Uterus (tissue), 3 donors: ENCODE measurements at regions not wholly inside any gene's neighbourhood (a gene's known extent, or its start where the extent isn't known, plus 50 kb on each side); places are given as distances from the start of the nearest gene placed in this dataset.

ENCODE experiments used
- DNase-seq, 2 donors: peaks; one replicate each; pipeline ENCODE4 v3.0.0-alpha.2; 2019 to 2020
- H3K27ac ChIP-seq, 2 donors: fragments of 200-600 bp; sonication (generic); 1 replicate in 1 of 2; 2 replicates in 1 of 2; pipeline ENCODE4 v1.5.1; 2016 to 2018
- H3K27me3 ChIP-seq, 2 donors: fragments of 200-600 bp; sonication (generic); one replicate each; pipeline ENCODE4 v1.5.1; 2018 to 2019; ENCODE audit warnings: control low read depth in 1 of 2
- H3K36me3 ChIP-seq, 2 donors: fragments of 200-600 bp; sonication (generic); one replicate each; pipeline ENCODE4 v1.5.1; 2019; ENCODE audit warnings: control low read depth in 1 of 2
- H3K4me1 ChIP-seq, 2 donors: fragments of 200-600 bp; sonication (generic); one replicate each; pipeline ENCODE4 v1.5.1; 2018 to 2019; ENCODE audit warnings: control low read depth in 1 of 2
- H3K4me3 ChIP-seq, 2 donors: fragments of 200-600 bp; sonication (generic); 1 replicate in 1 of 2; 2 replicates in 1 of 2; pipeline ENCODE4 v1.5.1; 2018 to 2019; ENCODE audit warnings: mild to moderate bottlenecking in 1 of 2
- H3K9me3 ChIP-seq, 2 donors: fragments of 200-600 bp; sonication (generic); one replicate each; pipeline ENCODE4 v1.5.1; 2019; ENCODE audit warnings: control low read depth in 1 of 2
- CTCF ChIP-seq, 4 experiments: fragments of 200-600 bp in 2 of 4; fragments of 450-650 bp in 2 of 4; sonication (generic) in 2 of 4; IDR thresholded peaks; one replicate each; pipeline ENCODE4 v1.5.1; 2016 to 2019; ENCODE audit warnings: antibody characterized with exemption in 4 of 4, mild to moderate bottlenecking in 2 of 4, moderate library complexity in 1 of 4
- POLR2A ChIP-seq, 2 donors: fragments of 450-650 bp; IDR thresholded peaks; one replicate each; pipeline ENCODE4 v1.6.1; 2016; ENCODE audit warnings: antibody characterized with exemption in 2 of 2, mild to moderate bottlenecking in 1 of 2, moderate library complexity in 1 of 2
- intact Hi-C: fragments of 100-400 bp; cut with DNase I; formaldehyde crosslinking; loops from one replicate; pipeline ENCODE4 v1.15.1; 2023; ENCODE audit warnings: low total_unique reads
- donor health status: DM: yes; HTN: yes; CAD: no.

GRCh38 chr1:195941795-195942194 lies 666.4 kb downstream of the KCNT2 start:
- H3K27ac ChIP-seq = no peak overlapping the region
- no peaks in the 10 kb centered on the region for H3K27me3 ChIP-seq
- H3K4me1 ChIP-seq = no peaks in the 10 kb centered on the region
- DNase-seq = no peak
- TF ChIP-seq POLR2A (IDR thresholded peaks at IDR 0.05) (no peak), CTCF (IDR thresholded peaks at IDR 0.05) (no peak)
- no peaks in the 10 kb centered on the region for H3K9me3 ChIP-seq
- H3K4me3 ChIP-seq = no peak overlapping the region
- intact Hi-C loops = no loop called here
- no peaks in the 10 kb centered on the region for H3K36me3 ChIP-seq

- intact Hi-C loops = no loop called here
- TF ChIP-seq POLR2A (IDR thresholded peaks at IDR 0.05) (no peak), CTCF (IDR thresholded peaks at IDR 0.05) (no peak)
- Histone ChIP-seq H3K36me3 (no peaks in the 10 kb centered on the region), H3K27me3 (no peaks in the 10 kb centered on the region), H3K9me3 (no peaks in the 10 kb centered on the region), H3K4me3 (no peak overlapping the region), H3K4me1 (no peaks in the 10 kb centered on the region), H3K27ac (no peak overlapping the region)
- no peak for DNase-seq
Observed at GRCh38 chr1:195941314-195941713, 666.9 kb downstream of the KCNT2 start.

DNA sequence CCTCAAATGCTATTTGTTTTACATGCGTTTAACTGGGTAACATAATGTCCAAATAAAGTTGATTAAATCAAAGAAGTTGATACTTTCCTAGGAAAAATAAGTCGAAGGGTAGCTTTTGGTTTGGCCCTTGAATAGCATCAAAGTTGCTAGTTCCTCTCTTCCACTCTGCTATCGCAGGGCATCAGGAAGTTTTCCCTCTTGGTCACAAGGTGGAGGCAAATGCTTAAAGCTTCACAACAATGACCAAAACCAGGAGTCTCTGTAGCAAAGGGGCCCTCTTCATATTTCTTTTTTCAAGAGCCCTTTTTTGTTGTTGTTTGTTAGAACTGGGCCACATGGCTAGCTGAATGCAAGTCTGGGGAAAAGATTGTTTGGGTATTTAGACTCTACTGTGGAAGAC lies 668.4 kb downstream of the KCNT2 start:
- DNase-seq = no peak
- no peak overlapping the region for H3K4me3 ChIP-seq
- H3K4me1 ChIP-seq = no peaks in the 10 kb centered on the region
- H3K36me3 ChIP-seq = no peaks in the 10 kb centered on the region
- no peak overlapping the region for H3K27ac ChIP-seq
- no peak for TF ChIP-seq POLR2A (IDR thresholded peaks at IDR 0.05)
- no peak for TF ChIP-seq CTCF (IDR thresholded peaks at IDR 0.05)
- H3K9me3 ChIP-seq = no peaks in the 10 kb centered on the region
- no peaks in the 10 kb centered on the region for H3K27me3 ChIP-seq
- intact Hi-C loops = no loop called here

DNA sequence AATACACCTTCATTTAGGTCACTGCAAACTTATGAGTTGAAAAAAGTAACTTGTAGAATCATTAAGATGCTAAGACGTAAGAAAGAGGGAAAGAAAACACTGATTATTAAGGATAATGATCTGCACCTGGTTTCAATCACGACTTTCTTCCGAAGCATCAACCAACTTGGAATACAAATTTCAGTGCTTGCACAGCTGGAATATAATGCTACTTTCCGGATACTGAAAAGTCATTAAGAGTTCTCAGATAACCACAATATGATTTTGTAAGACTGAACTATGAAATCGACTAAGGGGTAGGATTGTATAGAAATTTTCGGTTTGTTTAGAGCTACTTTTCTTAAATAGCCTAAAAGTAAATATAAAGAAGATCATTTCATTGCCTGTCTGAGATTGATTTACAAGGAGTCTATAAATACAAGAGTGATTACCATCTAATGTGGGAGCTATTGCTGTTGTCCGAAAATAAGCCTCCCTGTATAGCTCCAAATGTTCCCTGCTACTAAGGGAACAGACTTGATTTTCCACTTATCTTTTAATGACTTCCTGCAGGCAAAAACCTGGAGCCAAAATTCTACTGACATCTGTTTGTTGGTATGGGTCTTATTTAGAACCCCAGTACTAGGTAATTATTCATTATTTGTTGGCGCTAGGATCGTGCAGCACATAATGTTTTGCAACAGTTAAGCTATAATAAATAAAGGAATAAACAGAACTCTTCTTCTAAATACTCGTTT lies 673.3 kb downstream of the KCNT2 start:
- Histone ChIP-seq H3K4me1 (no peaks in the 10 kb centered on the region), H3K36me3 (no peaks in the 10 kb centered on the region), H3K4me3 (no peak overlapping the region), H3K9me3 (no peaks in the 10 kb centered on the region), H3K27ac (no peak overlapping the region), H3K27me3 (no peaks in the 10 kb centered on the region)
- no peak for DNase-seq
- TF ChIP-seq CTCF (IDR thresholded peaks at IDR 0.05) (no peak), POLR2A (IDR thresholded peaks at IDR 0.05) (no peak)
- intact Hi-C loops = no loop called here

DNA sequence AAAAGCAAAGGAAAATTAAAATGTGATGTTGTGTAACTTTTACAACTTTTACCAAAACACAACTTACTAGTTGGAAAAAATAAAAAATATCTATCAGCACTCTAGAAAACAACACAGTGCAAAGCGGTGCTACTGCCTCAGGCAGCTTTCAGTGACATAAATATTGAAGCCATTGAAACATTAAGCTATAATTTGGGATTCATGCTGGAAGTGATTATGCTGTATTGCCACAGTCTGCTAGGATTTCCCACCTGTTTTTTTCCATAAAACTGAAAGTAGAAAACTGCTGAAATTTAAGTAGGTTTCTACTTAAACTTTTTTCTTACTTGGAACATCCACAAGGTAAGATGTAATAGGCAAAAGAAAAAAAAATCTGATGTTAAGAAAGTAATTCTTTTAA lies 674.4 kb downstream of the KCNT2 start:
- intact Hi-C loops = no loop called here
- no peaks in the 10 kb centered on the region for H3K27me3 ChIP-seq
- H3K4me1 ChIP-seq = no peaks in the 10 kb centered on the region
- no peaks in the 10 kb centered on the region for H3K36me3 ChIP-seq
- no peak overlapping the region for H3K4me3 ChIP-seq
- no peak overlapping the region for H3K27ac ChIP-seq
- H3K9me3 ChIP-seq = no peaks in the 10 kb centered on the region
- TF ChIP-seq POLR2A (IDR thresholded peaks at IDR 0.05) = no peak
- TF ChIP-seq CTCF (IDR thresholded peaks at IDR 0.05) = no peak
- DNase-seq = no peak
